ENCODE measurements at regions not wholly inside any gene's neighbourhood (a gene's known extent, or its start where the extent isn't known, plus 50 kb on each side); places are given as distances from the start of the nearest gene placed in this dataset.

- Histone ChIP-seq H3K27me3 (ENCODE audit: control insufficient read depth in 1 of 2, insufficient read depth in 2 of 2, low read length in 2 of 2) (no peaks in the 10 kb centered on the region), H4K20me1 (ENCODE audit: insufficient read depth, low read length) (no peaks in the 10 kb centered on the region), H3K4me2 (ENCODE audit: low read depth, low read length) (no peak overlapping the region), H3K79me2 (ENCODE audit: insufficient read depth, low read length) (no peaks in the 10 kb centered on the region), H3K4me1 (ENCODE audit: insufficient read depth, low read length) (no peaks in the 10 kb centered on the region), H3K36me3 (replicated peaks in 1 of 2; ENCODE audit: control insufficient read depth in 1 of 2, insufficient read depth in 2 of 2, low read length in 2 of 2) (no peaks in the 10 kb centered on the region), H2AFZ (ENCODE audit: low read length) (no peak overlapping the region), H3K9me3 (ENCODE audit: low read length) (no peaks in the 10 kb centered on the region), H3K4me3 (replicated peaks in 1 of 3; ENCODE audit: insufficient read depth in 1 of 3, low read depth in 2 of 3, low read length in 3 of 3) (no peak overlapping the region), H3K27ac (ENCODE audit: extremely low read length, insufficient read depth, low read length) (no peak overlapping the region), H3K9ac (ENCODE audit: insufficient read depth, low read depth, low read length) (no peak overlapping the region)
- no TSS peak for BruUV-seq (replicated peaks)
- ChIA-PET POLR2A (no interaction called here), CTCF (ENCODE audit: low intra/inter-chr PET ratio, low total read pairs) (no interaction called here)
- TF ChIP-seq ZNF83 (CRISPR knock-in tag; IDR thresholded peaks at IDR 0.05; ENCODE audit: borderline replicate concordance) (no peak), KLF11 (CRISPR knock-in tag; IDR thresholded peaks at IDR 0.05) (no peak), ZBTB25 (CRISPR knock-in tag; IDR thresholded peaks at IDR 0.05) (no peak), ZBTB20 (CRISPR knock-in tag; IDR thresholded peaks at IDR 0.05; ENCODE audit: borderline replicate concordance, low read depth) (no peak), ZNF597 (CRISPR knock-in tag; IDR thresholded peaks at IDR 0.05) (no peak), EEA1 (CRISPR knock-in tag; IDR thresholded peaks at IDR 0.05; ENCODE audit: borderline replicate concordance) (no peak), SP1 (IDR thresholded peaks at IDR 0.05) (no peak), SP1 (CRISPR knock-in tag; IDR thresholded peaks at IDR 0.05) (no peak), ZKSCAN1 (IDR thresholded peaks at IDR 0.05; ENCODE audit: low read length) (no peak), CCAR2 (optimal IDR thresholded peaks at IDR 0.05; ENCODE audit: low read depth, low read length) (no peak), RFXAP (CRISPR knock-in tag; IDR thresholded peaks at IDR 0.05; ENCODE audit: borderline replicate concordance) (no peak), ZNF44 (CRISPR knock-in tag; IDR thresholded peaks at IDR 0.05) (no peak)
- WGBS (ENCODE audit: low lambda C conversion rate): 2% methylated on average over 4 of the region's 4 CpGs
- in situ Hi-C loops (cut with HindIII; ENCODE audit: extremely low pct_ligation_motif_present, low pct_unique_long_range_greater_than_20kb): no loop called here
- intact Hi-C loops (cut with micrococcal nuclease; ENCODE audit: unreplicated experiment): no loop called here
- DNase-seq (ENCODE audit: low spot score): no peak
- ATAC-seq: no peak
- FAIRE-seq: no peak
Observed at GRCh38 chr5:88398316-88398715, 129.7 kb upstream of the TMEM161B start.
